SK-N-SH treated with all-trans-retinoic acid at 6 μM for 48 hours (cell line): ENCODE measurements at regions not wholly inside any gene's neighbourhood (a gene's known extent, or its start where the extent isn't known, plus 50 kb on each side); places are given as distances from the start of the nearest gene placed in this dataset.
"Not testable (repeated sequence)": the region's sequence is repeated elsewhere in the genome, so short reads cannot be mapped to it uniquely, and the experiment has no call there.

Source experiments
- ARNTL ChIP-seq: fragments of 450-650 bp; formaldehyde crosslinking; IDR thresholded peaks from 2 replicates; pipeline ENCODE4 v1.5.0; 2020; ENCODE audit warnings: low read depth, mild to moderate bottlenecking, moderate library complexity, borderline replicate concordance
- CREB5 ChIP-seq: fragments of 250-450 bp; sonication (Bioruptor Pico); IDR thresholded peaks from 2 replicates; pipeline ENCODE4 v1.5.1; 2020; ENCODE audit warnings: low read depth, mild to moderate bottlenecking, moderate library complexity
- PPARA ChIP-seq: fragments of 250-450 bp; sonication (Bioruptor Pico); IDR thresholded peaks from 2 replicates; pipeline ENCODE4 v1.5.0; 2020; ENCODE audit warnings: mild to moderate bottlenecking, borderline replicate concordance

DNA sequence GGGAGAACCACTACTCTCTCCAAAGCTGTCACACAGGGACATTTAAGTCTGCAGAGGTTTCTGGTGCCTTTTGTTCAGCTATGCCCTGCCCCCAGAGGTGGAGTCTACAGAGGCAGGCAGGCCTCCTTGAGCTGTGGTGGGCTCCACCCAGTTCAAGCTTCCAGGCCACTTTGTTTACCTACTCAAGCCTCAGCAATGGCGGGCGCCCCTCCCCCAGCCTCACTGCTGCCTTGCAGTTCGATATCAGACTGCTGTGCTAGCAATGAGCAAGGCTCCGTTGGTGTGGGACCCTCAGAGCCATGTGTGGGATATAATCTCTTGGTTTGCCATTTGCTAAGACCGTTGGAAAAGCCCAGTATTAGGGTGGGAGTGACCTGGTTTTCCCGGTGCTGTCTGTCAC, 87.0 kb downstream of the EBLN1 start:
- not testable (repeated sequence) for TF ChIP-seq PPARA (CRISPR knock-in tag); ARNTL (CRISPR knock-in tag); CREB5
